Gastroesophageal sphincter (tissue), 4 donors: ENCODE measurements at regions not wholly inside any gene's neighbourhood (a gene's known extent, or its start where the extent isn't known, plus 50 kb on each side); places are given as distances from the start of the nearest gene placed in this dataset.

Source experiments
- ATAC-seq: fragments of 150-250 bp; one replicate; pipeline ENCODE4 v1.9.1; 2016; ENCODE audit warnings: mild to moderate bottlenecking, moderate library complexity
- H3K27ac ChIP-seq, 4 donors: fragments of 200-600 bp; sonication (generic) in 3 of 4; 1 replicate in 3 of 4; 2 replicates in 1 of 4; pipeline ENCODE4 v1.5.1; 2016 to 2019
- H3K27me3 ChIP-seq: fragments of 200-600 bp; sonication (generic); one replicate; pipeline ENCODE4 v1.5.1; 2019
- H3K36me3 ChIP-seq, 2 donors: fragments of 200-600 bp; sonication (generic); one replicate each; pipeline ENCODE4 v1.5.1; 2019; ENCODE audit warnings: control low read depth in 1 of 2
- H3K4me1 ChIP-seq, 3 donors: fragments of 200-600 bp; sonication (generic); 1 replicate in 2 of 3; 2 replicates in 1 of 3; pipeline ENCODE4 v1.5.1; 2016 to 2019; ENCODE audit warnings: control low read depth in 2 of 3
- H3K4me3 ChIP-seq, 2 donors: fragments of 200-600 bp; sonication (generic); one replicate each; pipeline ENCODE4 v1.5.1; 2019; ENCODE audit warnings: mild to moderate bottlenecking in 1 of 2, moderate library complexity in 1 of 2
- H3K9me3 ChIP-seq, 3 donors: fragments of 200-600 bp; sonication (generic); one replicate each; pipeline ENCODE4 v1.5.1; 2017 to 2019; ENCODE audit warnings: control low read depth in 2 of 3
- CTCF ChIP-seq, 4 experiments: fragments of 200-600 bp in 2 of 4; fragments of 450-650 bp in 2 of 4; sonication (generic) in 1 of 4; IDR thresholded peaks; one replicate each; pipeline ENCODE4 v1.5.1; 2017 to 2019; ENCODE audit warnings: antibody characterized with exemption in 4 of 4, mild to moderate bottlenecking in 2 of 4, moderate library complexity in 2 of 4
- EP300 ChIP-seq: sonication (generic); formaldehyde crosslinking; IDR thresholded peaks from one replicate; pipeline ENCODE4 v1.6.1; 2017; ENCODE audit warnings: antibody characterized with exemption, mild to moderate bottlenecking
- POLR2A ChIP-seq, 2 donors: fragments of 450-650 bp; IDR thresholded peaks; one replicate each; pipeline ENCODE4 v1.6.1; 2017; ENCODE audit warnings: antibody characterized with exemption in 2 of 2, mild to moderate bottlenecking in 2 of 2, moderate library complexity in 1 of 2
- POLR2AphosphoS5 ChIP-seq: sonication (generic); formaldehyde crosslinking; IDR thresholded peaks from one replicate; pipeline ENCODE4 v1.6.1; 2017; ENCODE audit warnings: antibody characterized with exemption
- WGBS, 2 donors: methylation state at CpG; one replicate each; pipeline ENCODE4 v1.1.5; 2018; ENCODE audit warnings: low coverage in 1 of 2; 5-methylcytosine and 5-hydroxymethylcytosine counted together

- ATAC-seq = no peak
- no peak for TF ChIP-seq CTCF (IDR thresholded peaks at IDR 0.05)
- no peak for TF ChIP-seq EP300
- TF ChIP-seq POLR2A (IDR thresholded peaks at IDR 0.05) = no peak
- no peak for TF ChIP-seq POLR2AphosphoS5
- no peaks in the 10 kb centered on the region for H3K4me1 ChIP-seq
- H3K4me3 ChIP-seq = no peak overlapping the region
- no peaks in the 10 kb centered on the region for H3K27me3 ChIP-seq
- H3K27ac ChIP-seq = no peak overlapping the region
- H3K36me3 ChIP-seq = no peaks in the 10 kb centered on the region
- WGBS, 2 donors = no CpG with 5 or more reads among the region's 1 CpG
- no peaks in the 10 kb centered on the region for H3K9me3 ChIP-seq
These were observed 703.5 kb downstream of the TFAP2A start for GRCh38 chr6:9711365-9711764.

GRCh38 chr6:9710574-9710973 lies 704.3 kb downstream of the TFAP2A start:
- Histone ChIP-seq H3K4me1 (no peaks in the 10 kb centered on the region), H3K9me3 (no peaks in the 10 kb centered on the region), H3K27me3 (no peaks in the 10 kb centered on the region), H3K4me3 (no peak overlapping the region), H3K27ac (no peak overlapping the region), H3K36me3 (no peaks in the 10 kb centered on the region)
- no peak for TF ChIP-seq EP300
- no peak for TF ChIP-seq POLR2AphosphoS5
- no peak for TF ChIP-seq CTCF (IDR thresholded peaks at IDR 0.05)
- TF ChIP-seq POLR2A (IDR thresholded peaks at IDR 0.05) = no peak
- ATAC-seq = no peak
- WGBS, 2 donors = 57 to 71% methylated on average over 2 of the region's 2 CpGs

- H3K27me3 ChIP-seq = no peaks in the 10 kb centered on the region
- TF ChIP-seq POLR2A (IDR thresholded peaks at IDR 0.05) (no peak), EP300 (no peak), POLR2AphosphoS5 (no peak), CTCF (IDR thresholded peaks at IDR 0.05) (no peak)
- no peak for ATAC-seq
- no peaks in the 10 kb centered on the region for H3K4me1 ChIP-seq
- no peak overlapping the region for H3K4me3 ChIP-seq
- H3K36me3 ChIP-seq = no peaks in the 10 kb centered on the region
- 64 to 81% methylated on average over 2 of the region's 2 CpGs for WGBS, 2 donors
- no peaks in the 10 kb centered on the region for H3K9me3 ChIP-seq
- no peak overlapping the region for H3K27ac ChIP-seq
These were observed 706.3 kb downstream of the TFAP2A start for GRCh38 chr6:9708600-9708999.

- TF ChIP-seq CTCF (IDR thresholded peaks at IDR 0.05) (no peak), POLR2AphosphoS5 (no peak), EP300 (no peak), POLR2A (IDR thresholded peaks at IDR 0.05) (no peak)
- no peaks in the 10 kb centered on the region for H3K36me3 ChIP-seq
- H3K4me3 ChIP-seq = no peak overlapping the region
- no peak for ATAC-seq
- H3K4me1 ChIP-seq = no peaks in the 10 kb centered on the region
- 61 to 83% methylated on average over 2 of the region's 2 CpGs for WGBS, 2 donors
- H3K27me3 ChIP-seq = no peaks in the 10 kb centered on the region
- no peaks in the 10 kb centered on the region for H3K9me3 ChIP-seq
- no peak overlapping the region for H3K27ac ChIP-seq
These were observed 709.9 kb downstream of the TFAP2A start for GRCh38 chr6:9704989-9705388.

- no peak overlapping the region for H3K4me3 ChIP-seq
- 63 to 100% methylated on average over 1 of the region's 1 CpG for WGBS, 2 donors
- no peaks in the 10 kb centered on the region for H3K9me3 ChIP-seq
- no peaks in the 10 kb centered on the region for H3K27me3 ChIP-seq
- no peak for ATAC-seq
- TF ChIP-seq POLR2A (IDR thresholded peaks at IDR 0.05) (no peak), POLR2AphosphoS5 (no peak), CTCF (IDR thresholded peaks at IDR 0.05) (no peak), EP300 (no peak)
- H3K4me1 ChIP-seq = no peaks in the 10 kb centered on the region
- H3K27ac ChIP-seq = no peak overlapping the region
- H3K36me3 ChIP-seq = no peaks in the 10 kb centered on the region
These were observed 712.0 kb downstream of the TFAP2A start for GRCh38 chr6:9702914-9703313.
